Fibroblast of upper back skin (primary cell): ENCODE measurements at regions not wholly inside any gene's neighbourhood (a gene's known extent, or its start where the extent isn't known, plus 50 kb on each side); places are given as distances from the start of the nearest gene placed in this dataset.

ENCODE experiments used
- DNase-seq: peaks from one replicate; pipeline ENCODE4 v3.0.0-alpha.2; 2013

- no peak for DNase-seq
Measured at GRCh38 chr2:166634706-166635105, 140.7 kb upstream of the SCN7A start.

GRCh38 chr2:166632616-166633015 lies 138.6 kb upstream of the SCN7A start:
- peak; percentile 93 for DNase-seq

- no peak for DNase-seq
Measured at GRCh38 chr2:166628478-166629136, 134.6 kb upstream of the SCN7A start.

GRCh38 chr2:166627893-166628292 lies 133.8 kb upstream of the SCN7A start:
- DNase-seq = no peak

GRCh38 chr2:166625670-166626069 lies 131.6 kb upstream of the SCN7A start:
- no peak for DNase-seq

- no peak for DNase-seq
Measured at GRCh38 chr2:166614503-166614902, 120.5 kb upstream of the SCN7A start.

GRCh38 chr2:166614029-166614428 lies 120.0 kb upstream of the SCN7A start:
- no peak for DNase-seq

- no peak for DNase-seq
Measured at GRCh38 chr2:166613226-166613625, 119.2 kb upstream of the SCN7A start.

- DNase-seq = no peak
Measured at GRCh38 chr2:166612214-166612613, 118.2 kb upstream of the SCN7A start.

- no peak for DNase-seq
Measured at GRCh38 chr2:166610913-166611305, 116.9 kb upstream of the SCN7A start.

GRCh38 chr2:166610180-166610912 lies 116.3 kb upstream of the SCN7A start:
- no peak for DNase-seq

GRCh38 chr2:166609183-166609959 lies 115.3 kb upstream of the SCN7A start:
- no peak for DNase-seq

- DNase-seq = no peak
Measured at GRCh38 chr2:166607880-166608279, 113.8 kb upstream of the SCN7A start.

GRCh38 chr2:166593403-166593802 lies 99.4 kb upstream of the SCN7A start:
- peak; percentile 83 for DNase-seq

GRCh38 chr2:166592750-166593149 lies 98.7 kb upstream of the SCN7A start:
- no peak for DNase-seq

GRCh38 chr2:166591226-166591625 lies 97.2 kb upstream of the SCN7A start:
- no peak for DNase-seq

- DNase-seq = peak; percentile 51
Measured at GRCh38 chr2:166573391-166573790, 79.3 kb upstream of the SCN7A start.

GRCh38 chr2:166572937-166573336 lies 78.9 kb upstream of the SCN7A start:
- DNase-seq = no peak

- no peak for DNase-seq
Measured at GRCh38 chr2:166568409-166568808, 74.4 kb upstream of the SCN7A start.

- DNase-seq = no peak
Measured at GRCh38 chr2:166565501-166565900, 71.5 kb upstream of the SCN7A start.

GRCh38 chr2:166563894-166564293 lies 69.8 kb upstream of the SCN7A start:
- DNase-seq = peak; percentile 3

- DNase-seq = no peak
Measured at GRCh38 chr2:166560022-166560421, 66.0 kb upstream of the SCN7A start.

- DNase-seq = no peak
Measured at GRCh38 chr2:166550923-166551322, 56.9 kb upstream of the SCN7A start.

- DNase-seq = no peak
Measured at GRCh38 chr2:166545473-166545872, 51.4 kb upstream of the SCN7A start.
